GM21381 (cell line): ENCODE measurements at regions not wholly inside any gene's neighbourhood (a gene's known extent, or its start where the extent isn't known, plus 50 kb on each side); places are given as distances from the start of the nearest gene placed in this dataset.

Experiments used
- ATAC-seq: cut with Tn5 transposase; IDR thresholded peaks from one replicate; pipeline ENCODE4 v1.9.1; 2021; ENCODE audit warnings: mild to moderate bottlenecking, moderate library complexity; ENCODE audit not compliant: unreplicated experiment

DNA sequence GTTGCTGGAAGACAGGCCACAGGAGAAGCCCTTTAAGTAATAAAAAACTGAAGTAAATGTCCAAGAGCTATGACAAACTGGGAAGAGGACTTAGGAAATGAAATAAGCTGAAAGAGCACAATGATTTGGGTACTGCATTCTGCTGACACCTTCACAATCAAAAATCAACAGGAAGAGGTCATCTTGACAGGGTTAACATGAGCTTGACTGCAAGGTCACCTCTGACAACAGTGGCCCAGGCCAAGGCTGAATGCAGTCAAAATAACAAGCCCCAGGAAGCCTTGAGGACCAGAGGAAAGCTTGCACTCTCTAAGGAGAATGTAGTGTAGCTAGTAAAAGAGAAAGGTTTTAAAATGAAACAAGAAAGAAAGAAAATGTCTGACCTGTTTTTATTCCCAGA, 179.3 kb downstream of the SEC16B start:
- ATAC-seq = no peak

DNA sequence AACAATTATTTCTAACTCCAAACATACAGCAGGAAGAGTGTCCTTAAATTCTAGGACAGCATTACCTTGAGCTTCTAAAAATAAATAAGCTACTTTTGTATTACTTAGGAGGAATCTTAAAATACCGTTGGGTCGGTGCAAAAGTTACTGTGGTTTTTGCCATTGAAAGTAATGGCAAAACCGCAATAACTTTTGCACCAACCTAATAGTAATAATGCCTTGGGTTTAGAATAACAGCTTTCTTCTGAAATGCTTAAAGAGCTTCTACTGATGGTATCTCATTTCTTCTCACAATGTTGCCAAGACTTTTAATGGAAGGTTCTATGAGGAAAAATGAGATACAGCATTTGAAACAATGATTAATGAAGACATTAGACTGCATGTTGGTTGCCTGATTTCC, 179.9 kb downstream of the SEC16B start:
- ATAC-seq = no peak

DNA sequence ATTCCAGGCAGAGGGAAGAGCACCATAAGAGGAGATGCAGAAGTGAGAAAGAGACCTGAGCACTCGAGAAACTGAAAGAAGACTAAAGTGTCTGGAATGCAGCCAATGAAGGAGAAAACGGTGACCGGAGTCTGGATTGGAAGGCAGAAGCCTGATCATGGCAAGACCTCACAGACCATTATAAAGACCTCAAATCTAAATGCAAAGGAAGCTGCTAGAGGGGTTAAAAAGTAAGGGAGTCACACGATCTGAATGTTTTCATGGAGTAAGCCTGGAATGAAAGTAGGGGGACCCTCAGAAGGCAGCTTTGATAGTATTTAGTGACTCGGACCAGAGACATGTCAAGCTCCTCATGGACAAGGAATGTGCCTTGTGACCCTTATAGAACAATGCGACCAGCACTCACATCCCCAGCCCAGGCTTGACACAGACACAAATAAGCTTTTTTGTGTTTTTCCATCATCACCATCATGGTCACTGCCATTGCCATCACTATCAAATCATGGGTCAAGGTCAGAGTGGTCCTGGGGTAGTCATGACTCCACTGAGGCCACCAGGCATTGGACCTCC, 183.6 kb downstream of the SEC16B start:
- ATAC-seq = no peak

DNA sequence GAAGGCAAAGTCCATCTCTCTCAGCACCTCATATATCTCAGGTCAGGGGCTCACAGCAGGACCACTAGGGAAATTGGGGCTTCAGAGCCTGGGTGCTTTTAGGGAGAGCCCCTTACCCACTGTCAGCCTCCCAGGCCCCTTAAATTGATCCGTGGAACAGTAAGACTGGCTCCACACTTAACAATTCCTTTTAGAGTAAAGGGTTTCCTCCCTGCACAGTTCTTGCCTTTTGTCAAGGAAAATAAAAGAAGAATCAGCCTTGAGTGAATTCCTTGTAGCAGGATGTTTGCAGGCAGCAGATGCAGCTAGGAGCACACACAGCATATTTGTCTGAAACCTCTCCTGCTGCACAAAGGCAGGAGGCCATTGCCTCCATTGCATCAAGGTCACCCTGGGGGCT, 184.9 kb downstream of the SEC16B start:
- no peak for ATAC-seq

DNA sequence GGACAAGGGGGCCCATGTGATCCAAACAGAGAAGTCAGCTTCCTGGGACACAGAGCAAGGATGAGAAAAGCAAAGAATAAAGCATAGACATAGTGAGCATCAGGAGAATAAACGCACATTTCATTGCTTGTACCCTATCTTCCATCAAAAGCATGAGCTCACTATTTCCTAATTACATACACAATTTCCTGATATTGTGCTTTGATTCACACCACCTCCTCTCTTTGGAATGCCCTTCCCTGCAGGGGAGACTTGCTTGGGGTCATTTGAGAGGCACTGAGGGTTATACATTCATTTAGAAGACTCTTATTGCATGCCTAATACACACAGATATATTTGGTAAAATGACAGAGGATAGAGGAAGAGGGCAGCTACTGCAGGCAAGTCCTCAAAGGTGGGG, 185.4 kb downstream of the SEC16B start:
- no peak for ATAC-seq

DNA sequence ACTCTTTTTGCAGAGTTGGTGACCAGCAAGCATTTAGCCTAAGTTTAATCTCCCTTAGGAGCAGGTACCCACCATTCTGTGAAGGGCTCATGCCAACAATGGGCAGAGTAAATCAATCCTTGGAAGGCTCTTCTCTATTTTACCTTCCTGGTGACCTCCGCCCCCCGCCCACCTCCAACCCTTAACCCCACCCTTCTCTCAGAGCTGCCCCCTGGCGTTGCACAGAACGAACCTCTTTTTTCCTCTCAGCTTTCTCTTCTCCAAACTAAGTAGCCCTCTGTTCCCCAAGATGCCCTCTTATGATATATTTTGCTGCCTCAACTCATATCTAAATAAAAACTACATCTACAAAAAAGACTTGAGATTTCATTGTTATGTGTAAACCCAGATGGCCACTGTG, 186.8 kb downstream of the SEC16B start:
- no peak for ATAC-seq

DNA sequence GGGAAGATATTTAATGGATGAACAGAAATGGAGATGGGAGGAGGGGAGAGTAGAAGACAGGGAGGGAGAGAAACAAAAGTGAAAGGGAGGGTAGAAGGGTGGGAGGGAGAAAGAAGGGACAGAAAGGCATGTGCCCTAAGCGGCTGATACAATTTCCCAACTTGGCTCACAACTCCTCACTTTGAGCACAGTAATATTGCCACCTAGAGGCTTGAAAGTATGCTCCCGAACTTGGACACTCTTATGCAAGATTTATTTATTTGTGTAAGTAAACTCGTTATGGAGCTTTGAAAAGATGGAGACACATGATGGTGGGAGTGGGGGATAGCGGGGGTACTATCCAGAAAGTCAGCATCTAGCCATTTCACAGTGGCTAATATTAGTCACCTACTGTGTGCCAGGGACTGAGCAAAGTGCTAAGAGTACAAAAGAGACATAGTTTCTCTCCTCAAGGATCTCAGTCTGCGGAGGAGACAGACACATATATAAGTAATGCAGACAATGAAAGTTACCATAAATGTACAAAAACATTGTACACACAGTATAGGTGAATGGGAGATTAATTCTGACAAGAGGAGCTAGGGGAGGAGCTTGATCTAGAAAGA, 189.7 kb downstream of the SEC16B start:
- no peak for ATAC-seq

DNA sequence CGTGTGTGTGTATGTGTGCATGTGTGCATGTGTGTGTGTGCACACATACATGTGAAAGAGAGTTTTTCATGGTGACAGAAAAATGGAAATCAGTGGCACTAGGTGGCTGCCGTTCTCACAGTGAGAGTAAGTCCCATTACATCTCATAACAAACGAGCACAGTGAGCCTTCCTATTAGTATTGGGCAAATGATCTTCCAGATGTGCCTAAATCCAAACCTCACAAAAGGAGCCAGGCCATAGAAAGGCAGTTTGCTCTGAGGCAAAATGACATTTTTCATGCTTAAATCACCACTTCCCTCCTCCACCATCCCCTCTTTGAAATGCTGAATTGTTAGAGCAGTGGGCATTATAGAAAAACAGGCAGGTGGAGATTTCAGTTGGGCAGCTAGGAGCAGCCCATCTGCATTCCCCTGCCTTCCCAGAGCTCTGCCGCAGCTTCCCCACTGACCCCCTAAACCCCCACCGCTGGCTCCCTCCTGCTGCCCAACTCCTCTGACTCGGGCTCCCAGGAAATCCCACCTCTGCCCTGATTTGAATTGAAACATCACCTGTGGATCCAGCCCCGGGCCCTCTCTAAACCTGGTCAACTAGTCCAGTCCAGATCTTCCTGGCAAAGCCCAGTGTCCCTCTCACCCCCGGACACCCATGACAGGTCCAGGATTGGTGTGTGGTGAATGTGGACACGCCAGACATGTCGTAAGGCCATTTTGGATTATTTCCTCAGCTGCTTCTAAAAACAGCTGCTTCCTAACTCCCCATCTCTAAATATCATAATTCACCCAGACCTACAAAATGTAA, 190.5 kb downstream of the SEC16B start:
- no peak for ATAC-seq

DNA sequence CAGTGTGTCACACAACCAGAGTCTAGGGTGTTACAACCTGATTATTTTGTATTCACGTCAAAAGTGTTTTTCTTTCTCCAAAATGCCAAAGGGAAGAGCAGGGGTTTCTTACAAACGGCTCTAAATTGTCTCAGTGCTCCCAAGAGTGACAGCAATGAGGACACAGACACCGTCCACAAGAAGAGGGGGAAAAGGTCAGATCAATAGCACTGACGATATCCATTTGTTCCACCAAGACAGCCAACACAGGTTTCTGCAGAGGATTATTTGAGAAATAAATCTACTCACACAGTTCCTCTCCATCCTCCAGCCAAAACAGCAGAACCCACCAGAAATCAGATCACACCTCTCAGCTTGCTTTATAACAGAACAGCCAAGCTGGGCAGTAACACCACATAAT, 193.9 kb downstream of the SEC16B start:
- no peak for ATAC-seq

DNA sequence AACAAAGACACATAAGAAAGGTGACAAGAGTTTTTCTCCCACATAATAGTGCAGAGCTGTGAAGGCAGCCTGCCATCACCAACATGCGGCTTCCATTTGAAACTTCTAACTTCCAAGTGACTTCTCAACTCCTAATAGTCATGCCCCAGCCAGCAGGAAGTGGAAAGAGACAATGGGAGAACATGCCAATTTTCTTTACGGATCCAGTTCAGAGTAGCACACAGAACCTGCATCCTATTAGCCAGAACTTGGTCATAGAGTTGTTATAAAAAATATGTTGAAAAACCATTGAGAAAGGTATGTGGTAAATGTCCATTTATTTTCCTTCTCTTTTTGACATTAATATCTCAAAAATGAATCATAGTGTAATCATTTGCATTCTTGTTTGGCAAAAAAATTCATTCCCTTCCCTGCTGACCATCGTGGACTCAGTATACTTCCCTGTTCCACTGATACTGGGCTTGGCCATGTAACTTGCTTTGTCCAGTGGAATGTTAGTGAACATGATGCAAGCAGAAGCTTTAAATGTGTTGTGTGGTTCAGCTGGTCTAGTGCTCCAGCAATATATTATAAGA, 197.4 kb downstream of the SEC16B start:
- ATAC-seq = no peak

DNA sequence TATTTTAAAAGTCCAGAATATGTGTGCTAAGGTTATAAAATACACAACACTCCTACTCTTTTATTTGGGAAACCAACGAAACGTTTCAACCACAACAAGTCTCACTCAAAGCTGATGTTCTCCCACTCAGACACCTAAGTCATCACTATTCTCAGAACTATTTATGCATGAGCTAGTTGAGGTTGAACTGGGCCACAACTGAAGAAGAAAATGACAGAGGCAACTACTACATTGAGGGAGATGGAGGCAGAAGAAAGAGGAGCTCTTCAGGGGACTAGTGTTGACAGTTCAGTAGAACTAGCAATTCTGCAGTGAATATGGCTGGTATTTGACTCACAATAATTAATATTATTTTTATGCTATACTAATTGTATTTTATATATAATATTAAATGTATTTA, 198.2 kb downstream of the SEC16B start:
- ATAC-seq = no peak

DNA sequence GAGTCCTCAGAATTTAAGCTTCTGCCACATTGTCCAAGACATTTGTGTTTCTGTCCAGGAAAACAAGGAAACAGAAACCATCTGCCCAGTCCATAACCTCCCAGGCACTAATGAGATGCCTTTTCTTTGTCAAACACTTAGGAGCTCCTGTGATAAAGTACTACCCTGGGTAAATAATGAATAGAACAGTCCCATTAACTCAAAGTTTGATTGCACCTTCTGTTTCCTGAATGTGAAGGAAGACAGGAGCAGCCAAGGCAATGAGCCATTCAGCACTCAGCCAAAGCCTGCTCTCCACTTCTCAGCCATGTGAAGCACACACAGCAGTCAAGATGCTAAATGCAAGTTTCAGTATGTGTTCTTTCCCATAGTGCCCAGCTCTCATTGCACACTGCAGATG, 199.8 kb downstream of the SEC16B start:
- ATAC-seq = no peak

DNA sequence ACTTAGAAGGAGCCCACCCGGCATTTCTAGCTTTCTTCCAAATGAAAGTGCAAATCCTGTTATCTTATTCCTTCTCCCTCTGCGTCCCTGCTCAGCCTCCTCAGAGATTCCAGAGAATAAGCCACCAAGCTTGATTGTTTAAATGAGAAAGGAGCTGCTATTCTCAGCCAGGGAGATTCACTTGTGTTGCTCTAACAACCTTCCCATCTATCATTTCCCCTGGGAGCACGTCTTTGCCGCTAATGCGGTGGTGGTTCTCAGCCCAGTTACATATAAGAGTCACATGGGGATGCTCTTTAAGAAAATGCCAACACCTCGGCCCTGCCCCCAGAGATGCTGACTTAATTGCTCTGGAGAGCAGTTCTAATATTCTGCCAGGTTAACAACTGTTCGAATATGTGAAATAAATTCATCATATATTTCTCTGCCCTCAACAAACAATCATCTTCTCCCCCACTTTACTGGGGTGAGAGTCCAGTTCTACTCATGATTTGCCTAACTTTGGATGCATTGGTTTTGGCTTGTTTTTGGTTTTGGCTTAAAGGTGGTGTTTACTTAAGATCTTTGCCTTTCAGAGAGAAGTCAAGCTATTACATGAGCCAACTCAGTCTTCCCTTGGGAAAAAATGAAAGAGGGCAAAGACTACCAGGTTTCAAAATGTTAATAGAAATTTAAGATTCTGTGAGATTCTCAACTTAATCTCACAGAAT, 213.9 kb downstream of the SEC16B start:
- ATAC-seq = no peak

DNA sequence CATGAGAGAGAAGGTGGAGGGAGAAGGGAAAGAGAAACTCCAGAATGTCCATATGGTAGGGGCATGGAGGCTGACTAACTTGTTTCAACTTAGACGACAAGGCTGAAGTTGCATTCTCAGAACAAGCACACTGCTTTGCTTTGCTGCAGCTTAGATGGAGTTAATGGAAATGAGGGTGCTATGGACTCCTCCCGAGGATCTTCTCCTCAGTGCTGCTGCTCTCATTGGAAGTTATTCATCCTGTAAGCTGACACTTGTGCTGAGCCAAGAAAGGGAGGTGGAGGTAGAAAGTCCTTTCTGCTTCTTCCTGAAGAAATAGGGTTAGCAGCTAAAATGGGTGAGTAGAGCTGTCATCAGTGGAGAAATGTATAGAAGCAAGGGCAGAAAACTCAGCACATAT, 215.3 kb downstream of the SEC16B start:
- ATAC-seq = no peak

DNA sequence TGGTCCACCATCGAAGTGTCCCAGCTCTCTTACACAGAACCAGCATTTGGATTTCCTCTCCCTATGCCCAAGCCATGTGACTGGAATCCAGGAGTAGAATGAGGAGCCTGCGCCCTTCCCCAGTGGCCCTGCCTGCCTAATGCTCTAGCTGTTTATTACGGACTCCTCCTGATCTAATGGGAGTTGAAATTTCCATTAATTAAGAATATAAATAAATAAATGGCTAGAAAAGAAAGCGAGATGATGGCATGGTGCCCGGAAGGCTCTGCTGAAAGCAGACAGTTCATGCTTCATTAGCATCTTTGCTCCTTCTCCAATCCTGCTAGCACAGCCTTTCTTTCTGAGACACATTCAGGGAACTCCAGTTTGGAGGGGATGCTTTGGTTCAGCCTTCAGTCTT, 216.2 kb downstream of the SEC16B start:
- no peak for ATAC-seq

DNA sequence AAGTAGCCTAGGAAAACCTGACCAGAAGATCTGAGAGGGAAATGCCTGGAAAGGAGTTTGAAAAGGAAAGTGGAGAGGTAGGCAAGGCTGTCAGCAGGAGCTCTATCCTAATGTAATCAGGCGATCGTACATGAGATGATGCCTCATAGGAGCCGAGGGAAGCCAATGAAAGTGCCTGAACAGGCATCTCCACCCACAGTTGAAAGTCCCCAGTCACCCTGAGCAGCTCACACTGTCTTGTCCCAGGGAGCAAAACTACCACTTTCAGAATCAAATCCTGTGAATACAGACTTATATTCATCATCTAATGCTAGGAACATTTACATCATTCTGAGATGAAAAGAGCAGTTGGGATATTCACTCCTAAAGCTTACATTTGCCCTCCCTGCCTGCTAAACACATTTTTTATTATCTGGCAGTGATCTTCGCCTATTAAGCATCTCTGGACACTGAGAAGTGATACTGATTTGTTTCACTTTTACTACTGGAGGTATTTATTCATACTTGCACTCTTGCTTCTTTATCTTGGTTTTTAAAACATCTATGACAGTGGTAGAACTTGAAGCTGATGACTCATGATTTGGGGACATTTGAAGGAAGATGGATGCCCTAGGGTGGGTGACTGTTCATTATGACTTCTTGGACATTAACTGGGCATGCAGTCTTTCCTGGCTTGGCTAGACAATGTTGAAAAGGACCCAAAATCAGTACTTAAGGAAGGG, 221.6 kb downstream of the SEC16B start:
- no peak for ATAC-seq

DNA sequence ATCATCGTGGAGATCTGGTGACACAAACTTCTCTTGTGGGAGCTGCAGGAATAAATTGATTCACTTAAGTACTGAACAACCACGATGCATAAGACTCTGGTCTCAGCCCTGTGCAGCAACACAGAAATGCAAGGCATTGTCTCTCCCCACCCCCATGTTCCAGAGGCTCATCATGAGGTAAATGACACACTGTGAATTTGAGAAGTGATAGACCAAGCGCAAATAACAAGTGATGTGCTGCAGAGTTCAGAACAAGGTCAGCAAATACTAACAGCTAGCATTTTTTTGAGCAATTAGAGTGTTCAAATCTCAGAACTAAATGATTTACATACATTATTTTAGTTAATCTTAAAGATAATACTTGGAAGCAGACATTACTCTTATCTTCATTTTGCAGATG, 223.7 kb downstream of the SEC16B start:
- no peak for ATAC-seq

DNA sequence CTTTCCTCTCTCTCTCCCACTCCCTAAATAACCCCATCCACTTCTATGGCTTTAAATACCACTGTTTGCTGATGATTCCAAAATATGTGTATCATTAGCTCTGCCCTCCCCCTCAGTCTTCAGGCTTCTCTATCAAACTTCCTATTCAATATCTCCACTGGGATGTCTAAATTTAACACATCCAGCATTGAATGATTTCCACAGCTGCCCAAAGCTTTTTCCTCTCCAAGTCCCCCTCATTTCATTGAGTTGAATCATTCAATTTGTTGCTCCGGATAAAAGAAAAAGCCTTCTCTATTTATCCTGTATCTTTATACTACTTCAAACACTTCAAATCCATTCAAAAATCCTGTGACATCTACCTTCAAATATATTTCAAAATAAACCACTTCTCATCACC, 225.0 kb downstream of the SEC16B start:
- no peak for ATAC-seq

DNA sequence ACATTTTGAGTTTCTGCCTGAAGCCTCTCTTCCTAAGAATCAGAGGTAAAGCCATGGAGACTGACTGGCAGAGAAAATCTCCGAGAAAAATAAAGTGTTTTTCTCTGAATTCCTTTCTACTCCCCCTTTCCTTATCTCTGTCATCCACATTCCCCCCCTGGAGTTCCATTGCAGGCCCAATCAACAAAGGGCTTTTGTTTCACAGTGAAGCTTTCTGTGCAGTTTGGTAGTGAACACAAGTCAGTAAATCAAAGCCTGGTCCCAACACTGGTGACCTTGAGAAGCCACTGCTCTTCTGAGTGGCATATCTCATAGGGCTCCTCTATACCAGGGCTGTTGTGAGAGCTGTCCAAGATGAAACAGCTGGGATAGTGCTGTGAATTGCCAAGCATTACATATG, 228.4 kb downstream of the SEC16B start:
- ATAC-seq = no peak

DNA sequence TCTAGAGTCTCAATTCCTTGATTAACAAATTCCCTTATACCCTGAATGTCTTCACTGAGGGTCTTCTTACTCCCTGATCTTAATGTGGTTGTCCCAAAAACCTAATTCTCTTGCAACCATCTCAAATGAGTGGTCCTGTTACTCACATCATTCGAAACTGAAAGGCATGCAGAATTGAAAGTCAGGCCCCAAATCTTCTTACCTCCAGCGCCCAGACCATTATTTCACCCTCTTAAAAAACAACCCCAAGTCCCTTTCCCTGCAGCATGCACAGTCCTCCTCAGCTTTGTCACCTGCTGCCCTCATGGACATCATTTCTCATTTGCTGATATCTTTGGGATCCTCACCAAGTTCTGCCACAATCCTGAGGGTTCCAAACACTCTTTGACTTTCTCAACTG, 230.1 kb downstream of the SEC16B start:
- no peak for ATAC-seq

DNA sequence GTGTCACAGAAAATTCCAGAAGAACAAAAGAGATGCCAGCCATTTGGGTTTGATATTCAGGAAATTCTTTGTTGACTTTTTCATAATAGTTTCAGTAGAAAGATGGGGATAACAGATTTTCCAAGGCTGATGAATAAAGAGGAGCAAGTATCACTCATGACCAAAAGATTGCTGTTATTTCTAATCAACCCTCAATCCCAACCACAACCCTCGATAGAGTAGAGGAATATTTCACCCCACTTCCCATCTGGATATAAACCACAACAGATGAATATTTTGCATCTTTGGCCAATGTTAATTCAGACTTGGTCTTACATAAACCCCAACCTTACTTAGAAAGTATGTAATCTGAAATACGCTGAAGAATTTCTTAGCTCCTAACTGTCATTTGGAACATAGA, 232.4 kb downstream of the SEC16B start:
- ATAC-seq = no peak
